ENCODE measurements at regions not wholly inside any gene's neighbourhood (a gene's known extent, or its start where the extent isn't known, plus 50 kb on each side); places are given as distances from the start of the nearest gene placed in this dataset.

- H3K4me3 ChIP-seq (ENCODE audit: low read length) = no peak overlapping the region
- H3K9me3 ChIP-seq (ENCODE audit: low read length) = no peaks in the 10 kb centered on the region
- no peak overlapping the region for H3K4me2 ChIP-seq (ENCODE audit: low read depth, low read length, poor library complexity, severe bottlenecking)
- H3K27ac ChIP-seq (ENCODE audit: low read length) = no peak overlapping the region
- H3K79me2 ChIP-seq (ENCODE audit: low read length) = no peaks in the 10 kb centered on the region
- H3K4me1 ChIP-seq (ENCODE audit: low read length) = no peaks in the 10 kb centered on the region
- H3K36me3 ChIP-seq (ENCODE audit: insufficient read depth, low read length) = no peaks in the 10 kb centered on the region
- H4K20me1 ChIP-seq (ENCODE audit: insufficient read depth, low read depth, low read length) = no peaks in the 10 kb centered on the region
- no peak overlapping the region for H3K9ac ChIP-seq (ENCODE audit: low read length)
- H2AFZ ChIP-seq (ENCODE audit: low read length) = no peak overlapping the region
- no peaks in the 10 kb centered on the region for H3K9me2 ChIP-seq (replicated peaks; ENCODE audit: insufficient read depth, low read length)
- no peaks in the 10 kb centered on the region for H3K27me3 ChIP-seq (ENCODE audit: low read length)
- no peak for DNase-seq
Measured at GRCh38 chr9:135419106-135419505, 60.5 kb upstream of the PPP1R26 start.

GRCh38 chr9:135422341-135422944, 57.1 kb upstream of the PPP1R26 start:
- Histone ChIP-seq H3K4me1 (ENCODE audit: low read length) (no peaks in the 10 kb centered on the region), H3K36me3 (ENCODE audit: insufficient read depth, low read length) (no peaks in the 10 kb centered on the region), H3K27ac (ENCODE audit: low read length) (no peak overlapping the region), H4K20me1 (ENCODE audit: insufficient read depth, low read depth, low read length) (no peaks in the 10 kb centered on the region), H3K27me3 (ENCODE audit: low read length) (no peaks in the 10 kb centered on the region), H3K4me3 (ENCODE audit: low read length) (no peak overlapping the region), H3K9me2 (replicated peaks; ENCODE audit: insufficient read depth, low read length) (no peaks in the 10 kb centered on the region), H3K4me2 (ENCODE audit: low read depth, low read length, poor library complexity, severe bottlenecking) (no peak overlapping the region), H2AFZ (ENCODE audit: low read length) (no peak overlapping the region), H3K9ac (ENCODE audit: low read length) (no peak overlapping the region), H3K9me3 (ENCODE audit: low read length) (no peaks in the 10 kb centered on the region), H3K79me2 (ENCODE audit: low read length) (no peaks in the 10 kb centered on the region)
- DNase-seq = no peak

- Histone ChIP-seq H3K9me3 (ENCODE audit: low read length) (no peaks in the 10 kb centered on the region), H3K36me3 (ENCODE audit: insufficient read depth, low read length) (no peaks in the 10 kb centered on the region), H2AFZ (ENCODE audit: low read length) (no peak overlapping the region), H3K4me2 (ENCODE audit: low read depth, low read length, poor library complexity, severe bottlenecking) (no peak overlapping the region), H3K4me3 (ENCODE audit: low read length) (no peak overlapping the region), H4K20me1 (ENCODE audit: insufficient read depth, low read depth, low read length) (no peaks in the 10 kb centered on the region), H3K27ac (ENCODE audit: low read length) (no peak overlapping the region), H3K79me2 (ENCODE audit: low read length) (no peaks in the 10 kb centered on the region), H3K4me1 (ENCODE audit: low read length) (no peaks in the 10 kb centered on the region), H3K9me2 (replicated peaks; ENCODE audit: insufficient read depth, low read length) (no peaks in the 10 kb centered on the region), H3K9ac (ENCODE audit: low read length) (no peak overlapping the region), H3K27me3 (ENCODE audit: low read length) (no peaks in the 10 kb centered on the region)
- DNase-seq = no peak
Measured at GRCh38 chr9:135423725-135424124, 55.9 kb upstream of the PPP1R26 start.

Data from Karpas-422 (cell line).